Parathyroid adenoma (tissue), 2 donors: ENCODE measurements at regions not wholly inside any gene's neighbourhood (a gene's known extent, or its start where the extent isn't known, plus 50 kb on each side); places are given as distances from the start of the nearest gene placed in this dataset.

Source experiments
- H2AFZ ChIP-seq: fragments of 300-600 bp; sonication (generic); one replicate; pipeline ENCODE4 v1.7.0; 2017; ENCODE audit warnings: antibody characterized with exemption, mild to moderate bottlenecking
- H3K27ac ChIP-seq: fragments of 300-600 bp; sonication (generic); one replicate; pipeline ENCODE4 v1.7.0; 2017
- H3K27me3 ChIP-seq: fragments of 300-600 bp; sonication (generic); one replicate; pipeline ENCODE4 v1.7.0; 2017; ENCODE audit warnings: low read length; ENCODE audit not compliant: control insufficient read depth, insufficient read depth
- H3K36me3 ChIP-seq: fragments of 300-600 bp; sonication (generic); one replicate; pipeline ENCODE4 v1.7.0; 2017; ENCODE audit warnings: low read length; ENCODE audit not compliant: control insufficient read depth, insufficient read depth
- H3K4me1 ChIP-seq: fragments of 300-600 bp; sonication (generic); one replicate; pipeline ENCODE4 v1.7.0; 2017; ENCODE audit warnings: control low read depth
- H3K4me2 ChIP-seq: fragments of 300-600 bp; sonication (generic); one replicate; pipeline ENCODE4 v1.7.0; 2017; ENCODE audit warnings: low read length
- H3K4me3 ChIP-seq: fragments of 300-600 bp; sonication (generic); one replicate; pipeline ENCODE4 v1.7.0; 2017; ENCODE audit warnings: low read depth, low read length
- H3K79me2 ChIP-seq: fragments of 300-600 bp; sonication (generic); one replicate; pipeline ENCODE4 v1.7.0; 2017; ENCODE audit warnings: control low read depth
- H3K9ac ChIP-seq: fragments of 300-600 bp; sonication (generic); one replicate; pipeline ENCODE4 v1.7.0; 2017; ENCODE audit warnings: mild to moderate bottlenecking
- H3K9me3 ChIP-seq: fragments of 300-600 bp; sonication (generic); one replicate; pipeline ENCODE4 v1.7.0; 2017; ENCODE audit warnings: low read length; ENCODE audit not compliant: control insufficient read depth
- CTCF ChIP-seq: fragments of 300-600 bp; sonication (generic); IDR thresholded peaks from one replicate; pipeline ENCODE4 v1.7.0; 2017; ENCODE audit warnings: antibody characterized with exemption, mild to moderate bottlenecking
- donor health status: primary hyperparathyroidism.

GRCh38 chr6:8783191-8783590, 347.8 kb upstream of the SLC35B3 start:
- no peak overlapping the region for H2AFZ ChIP-seq
- TF ChIP-seq CTCF, result no peak
- H3K9ac ChIP-seq, result no peak overlapping the region
- H3K9me3 ChIP-seq, result no peaks in the 10 kb centered on the region
- H3K4me2 ChIP-seq, result no peak overlapping the region
- no peaks in the 10 kb centered on the region for H3K27me3 ChIP-seq
- no peaks in the 10 kb centered on the region for H3K79me2 ChIP-seq
- H3K36me3 ChIP-seq, result no peaks in the 10 kb centered on the region
- H3K4me1 ChIP-seq, result no peaks in the 10 kb centered on the region
- H3K27ac ChIP-seq, result no peak overlapping the region
- no peak overlapping the region for H3K4me3 ChIP-seq

GRCh38 chr6:8780653-8781052, 345.3 kb upstream of the SLC35B3 start:
- no peak overlapping the region for H3K4me3 ChIP-seq
- no peak overlapping the region for H2AFZ ChIP-seq
- no peak for TF ChIP-seq CTCF
- no peak overlapping the region for H3K9ac ChIP-seq
- H3K27ac ChIP-seq, result no peak overlapping the region
- H3K79me2 ChIP-seq, result no peaks in the 10 kb centered on the region
- no peaks in the 10 kb centered on the region for H3K9me3 ChIP-seq
- no peaks in the 10 kb centered on the region for H3K36me3 ChIP-seq
- no peaks in the 10 kb centered on the region for H3K4me1 ChIP-seq
- H3K27me3 ChIP-seq, result no peaks in the 10 kb centered on the region
- no peak overlapping the region for H3K4me2 ChIP-seq

- H3K27ac ChIP-seq, result no peak overlapping the region
- no peaks in the 10 kb centered on the region for H3K79me2 ChIP-seq
- H2AFZ ChIP-seq, result no peak overlapping the region
- no peaks in the 10 kb centered on the region for H3K27me3 ChIP-seq
- no peak overlapping the region for H3K9ac ChIP-seq
- no peak for TF ChIP-seq CTCF
- H3K4me3 ChIP-seq, result no peak overlapping the region
- no peaks in the 10 kb centered on the region for H3K4me1 ChIP-seq
- H3K36me3 ChIP-seq, result no peaks in the 10 kb centered on the region
- no peak overlapping the region for H3K4me2 ChIP-seq
- no peaks in the 10 kb centered on the region for H3K9me3 ChIP-seq
Observed at GRCh38 chr6:8764733-8765132, 329.4 kb upstream of the SLC35B3 start.

GRCh38 chr6:8760951-8761350, 325.6 kb upstream of the SLC35B3 start:
- H3K4me1 ChIP-seq, result no peaks in the 10 kb centered on the region
- H3K36me3 ChIP-seq, result no peaks in the 10 kb centered on the region
- H3K9ac ChIP-seq, result no peak overlapping the region
- H3K79me2 ChIP-seq, result no peaks in the 10 kb centered on the region
- H3K9me3 ChIP-seq, result no peaks in the 10 kb centered on the region
- no peak for TF ChIP-seq CTCF
- H3K4me2 ChIP-seq, result no peak overlapping the region
- no peaks in the 10 kb centered on the region for H3K27me3 ChIP-seq
- no peak overlapping the region for H3K4me3 ChIP-seq
- H2AFZ ChIP-seq, result no peak overlapping the region
- no peak overlapping the region for H3K27ac ChIP-seq

- H3K4me2 ChIP-seq, result no peak overlapping the region
- H3K9ac ChIP-seq, result no peak overlapping the region
- H3K4me3 ChIP-seq, result no peak overlapping the region
- no peak for TF ChIP-seq CTCF
- H2AFZ ChIP-seq, result no peak overlapping the region
- no peaks in the 10 kb centered on the region for H3K9me3 ChIP-seq
- no peaks in the 10 kb centered on the region for H3K4me1 ChIP-seq
- no peaks in the 10 kb centered on the region for H3K27me3 ChIP-seq
- H3K27ac ChIP-seq, result no peak overlapping the region
- H3K79me2 ChIP-seq, result no peaks in the 10 kb centered on the region
- H3K36me3 ChIP-seq, result no peaks in the 10 kb centered on the region
Observed at GRCh38 chr6:8758412-8758811, 323.1 kb upstream of the SLC35B3 start.
